Mucosa of stomach (tissue), 1 donor: ENCODE measurements at regions not wholly inside any gene's neighbourhood (a gene's known extent, or its start where the extent isn't known, plus 50 kb on each side); places are given as distances from the start of the nearest gene placed in this dataset.
"Not testable (repeated sequence)": the region's sequence is repeated elsewhere in the genome, so short reads cannot be mapped to it uniquely, and the experiment has no call there.

Source experiments
- H3K27me3 ChIP-seq: one replicate; pipeline ENCODE4 v1.7.0; 2013; ENCODE audit warnings: mild to moderate bottlenecking, low read length; ENCODE audit not compliant: control insufficient read depth, insufficient read depth
- H3K36me3 ChIP-seq: one replicate; pipeline ENCODE4 v1.7.0; 2013; ENCODE audit warnings: low read length; ENCODE audit not compliant: control insufficient read depth, insufficient read depth
- H3K4me1 ChIP-seq: one replicate; pipeline ENCODE4 v1.7.0; 2013; ENCODE audit warnings: mild to moderate bottlenecking, low read length; ENCODE audit not compliant: control insufficient read depth, insufficient read depth
- H3K4me3 ChIP-seq: one replicate; pipeline ENCODE4 v1.7.0; 2013; ENCODE audit warnings: low read length
- H3K9ac ChIP-seq: one replicate; pipeline ENCODE4 v1.7.0; 2013; ENCODE audit warnings: mild to moderate bottlenecking, low read length, moderate library complexity
- H3K9me3 ChIP-seq: one replicate; pipeline ENCODE4 v1.7.0; 2013; ENCODE audit warnings: mild to moderate bottlenecking, low read length, moderate library complexity; ENCODE audit not compliant: control insufficient read depth
- donor health status: Pancreatic carcinoma.

GRCh38 chr10:46761471-46761870 is 149.8 kb upstream of the PTPN20 start:
- not testable (repeated sequence) for H3K36me3 ChIP-seq, H3K27me3 ChIP-seq, H3K4me1 ChIP-seq, H3K9me3 ChIP-seq, H3K4me3 ChIP-seq, H3K9ac ChIP-seq

DNA sequence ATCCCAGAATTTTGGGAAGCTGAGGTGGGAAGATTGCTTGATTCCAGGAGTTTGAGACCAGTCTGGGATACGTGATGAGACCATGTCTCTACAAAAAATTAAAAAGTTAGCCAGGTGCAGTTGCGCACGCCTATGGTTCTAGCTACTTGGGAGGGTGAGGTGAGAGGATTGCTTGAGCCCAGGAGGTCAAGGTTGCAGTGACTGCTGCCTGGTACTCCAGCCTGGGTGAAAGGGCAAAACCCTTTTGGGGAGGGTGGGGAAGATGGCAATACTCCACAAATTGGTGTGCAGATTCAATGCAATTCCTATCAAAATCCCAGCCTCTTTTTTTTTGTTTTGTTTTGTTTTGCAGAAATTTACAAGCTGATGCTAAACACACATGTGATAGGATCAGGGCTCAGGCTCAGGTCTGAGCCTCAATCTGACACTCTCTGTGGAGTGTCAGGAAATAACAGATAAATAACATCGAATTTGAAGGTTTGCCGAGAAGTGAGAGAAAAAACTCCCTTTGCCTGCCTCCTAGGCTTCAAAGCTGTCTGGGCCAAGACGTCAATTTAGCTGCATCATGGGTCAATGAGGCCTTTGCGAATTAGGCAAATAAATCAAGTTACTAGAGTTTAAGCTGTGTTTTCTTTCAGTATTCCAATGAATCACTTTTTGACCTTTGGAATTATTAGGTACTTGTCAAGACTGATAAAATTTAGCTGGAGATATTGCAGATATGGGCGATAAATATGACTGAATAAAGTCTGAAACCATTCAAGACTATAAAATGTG is 142.5 kb upstream of the PTPN20 start:
- not testable (repeated sequence) for H3K36me3 ChIP-seq, H3K4me3 ChIP-seq, H3K27me3 ChIP-seq, H3K9me3 ChIP-seq, H3K4me1 ChIP-seq, H3K9ac ChIP-seq

GRCh38 chr10:46773178-46773896 is 137.9 kb upstream of the PTPN20 start:
- not testable (repeated sequence) for H3K36me3 ChIP-seq, H3K27me3 ChIP-seq, H3K4me3 ChIP-seq, H3K4me1 ChIP-seq, H3K9ac ChIP-seq, H3K9me3 ChIP-seq

- H3K4me1 ChIP-seq, H3K4me3 ChIP-seq, H3K27me3 ChIP-seq, H3K9ac ChIP-seq, H3K9me3 ChIP-seq, H3K36me3 ChIP-seq: not testable (repeated sequence)
These were observed 137.4 kb upstream of the PTPN20 start for GRCh38 chr10:46773897-46774236.

GRCh38 chr10:46774366-46774765 is 136.9 kb upstream of the PTPN20 start:
- not testable (repeated sequence) for H3K9me3 ChIP-seq, H3K36me3 ChIP-seq, H3K9ac ChIP-seq, H3K4me3 ChIP-seq, H3K4me1 ChIP-seq, H3K27me3 ChIP-seq

- H3K9me3 ChIP-seq, H3K4me1 ChIP-seq, H3K9ac ChIP-seq, H3K36me3 ChIP-seq, H3K27me3 ChIP-seq, H3K4me3 ChIP-seq: not testable (repeated sequence)
These were observed 136.1 kb upstream of the PTPN20 start for GRCh38 chr10:46774945-46775667.

DNA sequence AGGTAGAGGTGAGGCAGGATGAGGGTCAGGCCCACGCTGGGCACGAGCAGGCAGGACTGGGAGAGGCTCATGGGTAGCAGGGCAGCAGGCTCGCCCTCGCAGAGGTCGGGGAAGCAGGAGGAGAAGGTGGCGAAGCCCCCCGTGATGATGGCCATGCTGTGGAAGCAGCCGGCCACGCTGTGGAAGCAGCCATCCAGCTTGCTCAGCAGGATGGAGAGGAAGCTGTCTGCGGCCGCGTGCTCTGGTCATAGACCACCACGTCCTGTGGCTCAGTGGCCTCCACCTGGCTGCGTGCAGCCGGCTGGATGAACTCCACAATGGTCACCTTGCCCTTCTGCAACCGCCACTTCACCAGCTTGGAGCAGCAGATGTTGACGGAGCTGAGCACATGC is 135.6 kb upstream of the PTPN20 start:
- H3K9me3 ChIP-seq, H3K27me3 ChIP-seq, H3K4me1 ChIP-seq, H3K36me3 ChIP-seq, H3K9ac ChIP-seq, H3K4me3 ChIP-seq: not testable (repeated sequence)

GRCh38 chr10:46779571-46779970 is 131.7 kb upstream of the PTPN20 start:
- not testable (repeated sequence) for H3K4me1 ChIP-seq, H3K36me3 ChIP-seq, H3K9ac ChIP-seq, H3K4me3 ChIP-seq, H3K27me3 ChIP-seq, H3K9me3 ChIP-seq

DNA sequence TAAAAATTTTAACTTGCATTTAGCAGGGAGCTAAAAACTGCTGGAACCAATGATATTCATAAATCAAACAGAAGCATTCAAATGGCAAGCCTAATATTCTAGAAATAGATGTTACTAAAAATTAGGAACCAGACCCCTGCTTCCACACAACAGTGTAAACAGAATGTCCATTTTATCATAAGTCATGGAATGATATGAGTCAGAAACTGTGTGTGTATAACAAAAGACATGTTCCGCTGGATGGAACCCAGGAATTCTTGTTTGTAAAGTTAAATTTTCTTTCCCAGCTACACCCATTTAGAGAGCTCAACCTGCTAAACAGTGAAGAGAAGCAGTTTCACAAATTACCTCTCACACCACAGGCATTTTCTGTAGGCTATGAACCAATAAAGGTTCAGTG is 131.1 kb upstream of the PTPN20 start:
- not testable (repeated sequence) for H3K36me3 ChIP-seq, H3K27me3 ChIP-seq, H3K9ac ChIP-seq, H3K4me3 ChIP-seq, H3K9me3 ChIP-seq, H3K4me1 ChIP-seq

DNA sequence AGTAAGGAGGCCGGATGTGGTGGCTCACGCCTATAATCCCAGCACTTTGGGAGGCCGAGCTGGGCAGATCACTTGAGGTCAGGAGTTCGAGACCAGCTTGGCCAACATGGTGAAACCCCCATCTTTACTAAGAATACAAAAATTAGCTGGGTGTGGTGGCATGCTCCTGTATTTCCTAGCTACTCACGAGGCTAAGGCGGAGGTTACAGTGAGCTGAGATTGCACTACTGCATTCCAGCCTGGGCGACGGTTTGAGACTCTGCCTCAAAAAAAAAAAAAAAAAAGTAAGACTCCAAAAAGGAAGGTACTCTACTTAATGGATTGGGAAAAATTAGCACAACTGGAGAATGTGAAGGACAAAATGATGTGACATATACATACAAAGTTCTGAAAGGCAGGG is 130.2 kb upstream of the PTPN20 start:
- not testable (repeated sequence) for H3K27me3 ChIP-seq, H3K36me3 ChIP-seq, H3K4me3 ChIP-seq, H3K9me3 ChIP-seq, H3K9ac ChIP-seq, H3K4me1 ChIP-seq

GRCh38 chr10:46782001-46782874 is 129.0 kb upstream of the PTPN20 start:
- not testable (repeated sequence) for H3K9ac ChIP-seq, H3K9me3 ChIP-seq, H3K4me3 ChIP-seq, H3K36me3 ChIP-seq, H3K4me1 ChIP-seq, H3K27me3 ChIP-seq

DNA sequence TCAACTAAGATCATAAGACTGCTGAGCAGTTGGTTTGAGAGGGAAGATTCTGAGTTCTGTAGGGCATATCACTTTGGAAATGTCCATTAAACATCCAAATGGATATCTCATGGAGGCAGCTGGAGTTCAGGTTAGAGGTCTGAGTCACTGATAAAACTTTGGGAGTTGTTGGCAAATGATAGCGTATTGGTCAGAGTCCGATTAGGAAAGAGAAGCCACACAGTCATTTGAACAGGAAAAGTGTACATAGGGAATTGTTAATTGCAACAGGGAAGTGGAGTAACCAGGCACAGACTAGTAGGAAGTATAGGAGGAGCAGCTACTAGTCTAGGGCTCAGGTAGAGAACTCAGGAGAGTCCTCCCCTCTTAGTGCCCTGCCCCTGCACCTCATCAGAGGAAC is 126.6 kb upstream of the PTPN20 start:
- H3K9me3 ChIP-seq, H3K36me3 ChIP-seq, H3K27me3 ChIP-seq, H3K4me1 ChIP-seq, H3K9ac ChIP-seq, H3K4me3 ChIP-seq: not testable (repeated sequence)
